ENCODE measurements at regions not wholly inside any gene's neighbourhood (a gene's known extent, or its start where the extent isn't known, plus 50 kb on each side); places are given as distances from the start of the nearest gene placed in this dataset.

GRCh38 chr1:59108481-59109317 lies 188.2 kb upstream of the FGGY start:
- DNase-seq (ENCODE audit: low read depth in 2 of 2, low spot score in 1 of 2) = no peak

GRCh38 chr1:59110271-59110670 lies 186.6 kb upstream of the FGGY start:
- no peak for DNase-seq (ENCODE audit: low read depth in 2 of 2, low spot score in 1 of 2)

DNA sequence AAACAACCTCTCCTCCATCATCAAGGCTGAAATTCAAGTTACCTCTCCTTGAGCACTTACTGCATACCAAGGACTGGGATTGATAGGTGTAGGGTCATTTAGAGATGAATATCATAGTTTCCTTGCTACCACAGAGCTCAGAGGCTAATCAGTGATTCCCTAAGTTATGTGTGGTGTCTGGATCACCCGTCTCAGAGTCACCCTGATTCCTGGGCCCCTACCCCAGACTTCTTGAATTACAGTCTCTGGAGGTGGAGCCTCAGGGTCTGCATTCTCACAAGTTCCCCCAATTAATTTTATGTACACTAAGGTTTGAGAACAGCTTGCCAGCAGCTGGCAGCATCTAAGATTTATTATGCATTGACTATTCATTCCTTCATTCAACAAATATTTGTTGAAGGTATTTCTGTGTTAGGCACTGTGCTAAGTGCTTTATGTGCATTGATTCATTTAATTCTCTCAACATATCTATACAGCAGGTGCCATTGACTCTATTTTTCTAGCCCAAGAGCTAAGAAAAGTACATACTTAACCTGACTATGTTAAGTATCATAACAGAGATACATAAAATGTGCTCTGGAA lies 182.9 kb upstream of the FGGY start:
- no peak for DNase-seq (ENCODE audit: low read depth in 2 of 2, low spot score in 1 of 2)

GRCh38 chr1:59115865-59116264 lies 181.0 kb upstream of the FGGY start:
- no peak for DNase-seq (ENCODE audit: low read depth in 2 of 2, low spot score in 1 of 2)

DNA sequence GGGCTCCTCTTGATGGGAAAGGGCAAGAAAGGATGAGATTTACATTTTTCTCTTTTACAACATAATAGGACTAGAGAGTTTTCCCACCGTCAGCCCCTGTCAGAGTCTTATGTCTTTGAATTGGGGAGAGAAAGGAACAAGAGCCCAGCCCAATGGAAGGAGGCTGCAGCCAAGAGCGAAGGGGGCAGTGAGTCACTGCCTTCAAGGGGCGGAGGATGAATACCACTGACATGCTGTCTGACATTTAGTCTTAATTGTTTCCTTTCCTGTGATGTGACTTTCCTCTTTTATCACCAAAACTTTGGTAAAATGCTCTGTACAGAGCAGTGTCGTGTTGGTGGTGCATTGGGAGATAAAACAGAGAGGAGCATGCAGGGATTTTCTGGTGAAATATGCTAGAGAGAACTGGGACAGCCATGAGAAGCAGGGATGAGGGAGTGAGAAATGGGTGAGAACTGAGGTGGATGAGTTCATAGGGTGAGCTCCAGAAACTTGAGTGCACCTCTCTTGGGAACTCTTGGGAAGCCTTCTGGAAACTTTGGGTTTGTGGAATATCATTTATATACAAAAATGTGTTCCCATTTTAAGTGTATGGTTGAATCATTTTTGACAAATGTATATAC lies 179.9 kb upstream of the FGGY start:
- no peak for DNase-seq (ENCODE audit: low read depth in 2 of 2, low spot score in 1 of 2)

DNA sequence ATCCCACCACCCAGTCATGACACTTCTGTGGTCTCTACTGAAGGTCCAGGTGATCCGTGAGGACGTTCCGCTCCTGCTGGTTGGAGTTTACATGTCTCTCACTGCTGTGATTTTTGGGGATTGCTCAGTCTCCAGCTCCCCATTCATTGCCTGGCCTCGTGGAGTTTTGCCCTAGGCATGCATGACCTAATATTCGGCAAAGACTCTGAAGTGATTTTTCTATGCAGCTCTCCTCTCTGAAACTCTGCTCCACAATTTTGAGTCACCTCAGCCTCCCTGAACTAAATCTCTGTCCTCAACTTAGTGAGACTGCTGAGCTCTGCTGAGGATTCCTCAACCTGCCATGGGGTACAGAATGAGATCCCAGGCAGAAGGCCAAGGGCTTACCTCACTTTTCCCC lies 174.4 kb upstream of the FGGY start:
- no peak for DNase-seq (ENCODE audit: low read depth in 2 of 2, low spot score in 1 of 2)

GRCh38 chr1:59123081-59123681 lies 173.7 kb upstream of the FGGY start:
- DNase-seq (ENCODE audit: low read depth in 2 of 2, low spot score in 1 of 2) = no peak

GRCh38 chr1:59124166-59124565 lies 172.7 kb upstream of the FGGY start:
- no peak for DNase-seq (ENCODE audit: low read depth in 2 of 2, low spot score in 1 of 2)

DNA sequence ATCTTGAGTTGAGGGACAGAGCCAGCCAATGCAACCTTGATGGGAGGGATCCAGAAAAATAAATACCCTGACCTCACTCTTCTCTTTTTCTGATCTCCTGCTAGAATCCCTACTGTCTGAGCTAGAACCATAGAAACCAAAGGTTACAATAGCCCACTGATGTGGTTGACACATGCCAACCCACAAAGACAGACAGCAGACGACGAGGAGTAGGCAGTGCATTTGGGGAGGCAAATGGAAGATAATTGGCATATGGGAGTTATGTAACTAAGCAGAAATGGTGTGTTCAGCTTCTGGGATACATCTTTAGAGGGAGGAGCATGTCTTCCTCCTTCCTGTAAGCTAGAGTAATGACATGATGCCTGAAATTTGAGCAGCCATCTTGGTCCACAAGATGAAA lies 171.7 kb upstream of the FGGY start:
- no peak for DNase-seq (ENCODE audit: low read depth in 2 of 2, low spot score in 1 of 2)

- no peak for DNase-seq (ENCODE audit: low read depth in 2 of 2, low spot score in 1 of 2)
Observed at GRCh38 chr1:59125676-59126320, 171.1 kb upstream of the FGGY start.

- DNase-seq (ENCODE audit: low read depth in 2 of 2, low spot score in 1 of 2) = no peak
Observed at GRCh38 chr1:59126366-59126765, 170.5 kb upstream of the FGGY start.

DNA sequence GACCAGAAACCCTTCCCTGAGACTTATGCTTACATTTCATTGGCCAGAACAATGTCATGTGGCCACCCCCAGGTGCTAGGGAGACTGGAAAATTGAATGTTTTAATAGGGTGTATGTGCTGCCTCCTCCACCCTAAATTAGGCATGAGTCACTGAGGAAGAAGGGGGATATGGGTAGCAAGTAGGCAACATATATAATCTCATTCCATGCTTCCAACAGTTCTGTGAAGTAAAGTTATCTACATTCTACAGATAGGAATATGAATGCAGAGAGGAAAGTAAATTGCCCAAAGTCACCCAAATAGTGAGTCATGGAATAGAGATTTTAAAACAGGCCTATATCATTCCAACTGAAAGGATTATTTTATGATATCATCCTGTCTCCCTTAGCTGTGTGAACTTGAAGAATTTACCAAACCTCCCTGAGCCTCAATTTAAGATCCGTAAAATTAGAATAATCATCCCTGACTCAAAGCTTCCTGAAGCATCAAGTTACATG lies 168.6 kb upstream of the FGGY start:
- DNase-seq (ENCODE audit: low read depth in 2 of 2, low spot score in 1 of 2) = no peak

DNA sequence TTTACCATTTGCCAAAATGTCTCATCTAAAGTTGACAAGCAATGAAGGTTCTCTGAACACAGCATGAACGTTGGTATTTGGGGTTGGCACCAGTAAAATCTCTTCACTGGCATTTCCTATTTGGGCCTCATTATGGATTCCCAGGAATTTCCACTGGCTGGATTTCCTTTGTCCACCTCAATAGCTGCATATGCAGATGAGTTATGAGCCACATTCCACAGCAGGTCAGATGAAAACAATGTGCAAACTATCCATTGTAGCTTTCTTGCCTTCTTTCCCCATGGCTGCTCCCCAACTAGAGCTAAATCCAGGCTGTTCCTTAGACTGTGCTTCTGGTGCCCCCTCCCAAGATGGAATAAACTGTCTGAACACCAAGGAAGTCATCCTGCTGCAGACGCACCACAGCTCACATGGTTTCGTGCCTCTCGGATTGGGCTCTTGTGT lies 168.1 kb upstream of the FGGY start:
- DNase-seq (ENCODE audit: low read depth in 2 of 2, low spot score in 1 of 2) = no peak

DNA sequence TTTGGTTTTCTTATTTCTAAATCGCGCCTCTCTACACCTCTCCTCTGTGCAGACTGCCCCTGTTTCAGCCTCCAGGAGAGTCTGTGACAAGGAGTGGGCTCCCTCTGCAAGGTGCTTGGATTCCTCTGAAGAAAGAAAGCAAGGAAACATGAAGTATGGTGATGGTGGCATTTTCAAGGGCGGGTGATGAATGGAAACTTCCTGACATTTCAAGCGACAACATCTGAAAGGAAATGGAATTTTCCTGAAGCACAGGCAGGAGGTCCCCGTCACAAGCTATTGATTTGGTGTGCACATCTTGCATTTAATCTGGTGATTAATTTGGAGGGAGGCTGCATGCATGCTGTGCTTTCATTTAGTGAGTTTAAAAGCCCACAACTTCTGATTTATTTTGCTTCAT lies 164.6 kb upstream of the FGGY start:
- no peak for DNase-seq (ENCODE audit: low read depth in 2 of 2, low spot score in 1 of 2)

- DNase-seq (ENCODE audit: low read depth in 2 of 2, low spot score in 1 of 2) = no peak
Observed at GRCh38 chr1:59133997-59134396, 162.9 kb upstream of the FGGY start.

DNA sequence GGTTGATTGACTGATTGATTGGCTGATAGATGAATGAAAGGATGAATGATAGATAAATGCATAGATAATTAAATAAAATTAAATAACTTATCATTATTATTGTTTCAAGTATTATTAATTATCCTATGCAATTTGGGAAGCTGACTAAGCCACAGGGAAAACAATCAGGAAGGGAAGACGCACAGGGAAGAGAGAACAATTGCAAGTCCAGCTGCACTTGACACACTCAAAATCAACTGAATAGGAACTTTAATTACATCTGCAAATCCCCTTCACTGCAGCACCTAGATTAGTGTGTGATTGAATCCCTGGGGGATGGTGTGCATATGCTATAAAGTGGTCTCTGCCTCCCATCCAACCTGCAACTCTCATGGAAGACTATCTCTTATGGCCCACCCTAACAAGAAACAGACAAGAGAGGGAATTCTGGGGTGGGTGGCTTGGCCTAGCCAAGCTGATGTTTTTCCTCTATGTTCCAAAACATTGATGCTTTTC lies 161.1 kb upstream of the FGGY start:
- DNase-seq (ENCODE audit: low read depth in 2 of 2, low spot score in 1 of 2) = no peak

DNA sequence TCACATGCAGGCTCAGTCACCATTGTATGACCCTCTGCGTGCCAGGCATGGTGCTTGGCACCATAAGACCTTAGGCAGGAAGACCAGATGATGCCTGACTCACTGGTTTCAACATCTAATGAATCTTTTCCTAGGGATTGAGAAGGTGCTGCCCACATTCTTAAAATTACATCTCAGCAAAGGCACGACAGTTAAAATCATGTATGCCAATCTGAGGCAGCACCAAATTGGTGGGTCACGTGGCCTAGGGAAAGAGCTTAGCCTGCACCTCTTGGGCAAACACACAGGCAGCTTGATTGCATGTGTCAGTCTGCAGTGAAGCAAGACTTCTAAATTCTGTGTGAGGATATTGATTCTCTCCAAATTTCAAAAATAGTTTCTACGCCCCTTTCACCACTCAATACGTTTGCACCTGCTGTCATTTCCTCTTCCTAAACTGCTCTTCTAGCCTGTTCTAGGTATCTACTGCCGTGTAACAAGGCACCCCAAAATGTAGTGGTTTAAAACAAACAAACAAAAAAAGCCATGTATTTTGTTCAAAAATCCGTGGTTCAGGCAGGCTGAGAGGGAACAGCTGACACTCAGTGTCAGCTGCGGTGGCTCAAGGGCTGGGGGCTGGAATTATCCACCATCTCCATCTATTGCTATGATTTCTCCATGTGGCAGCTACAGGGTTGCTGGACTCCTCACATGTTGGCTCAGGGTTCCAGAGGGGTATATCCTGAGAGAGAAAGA lies 160.2 kb upstream of the FGGY start:
- DNase-seq (ENCODE audit: low read depth in 2 of 2, low spot score in 1 of 2) = no peak

GRCh38 chr1:59137276-59137615 lies 159.6 kb upstream of the FGGY start:
- DNase-seq (ENCODE audit: low read depth in 2 of 2, low spot score in 1 of 2) = no peak

DNA sequence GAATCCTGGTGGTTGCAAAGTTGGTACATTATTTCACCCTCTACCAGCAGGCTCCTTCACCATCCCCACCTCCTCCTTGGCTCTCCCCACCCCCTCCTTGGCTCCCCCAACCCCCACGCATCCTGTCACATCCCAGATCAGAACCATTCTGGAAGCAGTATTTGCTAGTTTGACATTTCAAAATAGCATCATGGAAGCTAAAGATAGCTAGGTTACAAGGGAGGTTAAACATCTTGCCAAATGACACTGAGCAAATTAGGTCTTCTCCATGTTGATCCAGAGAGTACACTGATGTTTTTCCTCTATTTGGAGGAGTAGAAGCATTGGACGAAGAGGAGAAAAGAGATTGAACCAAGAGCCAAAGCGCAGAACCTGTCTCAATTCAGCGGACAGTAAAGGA lies 158.9 kb upstream of the FGGY start:
- DNase-seq (ENCODE audit: low read depth in 2 of 2, low spot score in 1 of 2) = no peak

- no peak for DNase-seq (ENCODE audit: low read depth in 2 of 2, low spot score in 1 of 2)
Observed at GRCh38 chr1:59138402-59138801, 158.5 kb upstream of the FGGY start.

- no peak for DNase-seq (ENCODE audit: low read depth in 2 of 2, low spot score in 1 of 2)
Observed at GRCh38 chr1:59139396-59139795, 157.5 kb upstream of the FGGY start.
